B cell (primary cell): ENCODE measurements at regions not wholly inside any gene's neighbourhood (a gene's known extent, or its start where the extent isn't known, plus 50 kb on each side); places are given as distances from the start of the nearest gene placed in this dataset.

Experiments used
- ATAC-seq: fragments of 200-7000 bp; cut with Tn5 transposase; one replicate; pipeline ENCODE4 v1.10.0; 2021; ENCODE audit warnings: low read depth, mild to moderate bottlenecking, moderate number of reproducible peaks, moderate library complexity
- CTCF ChIA-PET: fragments of 350-600 bp; sonication (Branson Sonifier 250); formaldehyde crosslinking; loops from one replicate; lab custom pipeline; 2021; ENCODE audit warnings: antibody characterized with exemption, inconsistent platforms; lab: Charles Lee
- POLR2A ChIA-PET: fragments of 350-600 bp; sonication (Branson Sonifier 250); formaldehyde crosslinking; loops from one replicate; lab custom pipeline; 2021; ENCODE audit warnings: antibody characterized with exemption; lab: Charles Lee
- DNase-seq: peaks from one replicate; pipeline ENCODE4 v3.0.0; 2013
- H2AFZ ChIP-seq: 2 replicates; pipeline ENCODE4 v1.6.1; 2012; ENCODE audit warnings: mild to moderate bottlenecking, low read depth, low read length; ENCODE audit not compliant: insufficient read depth, poor library complexity, severe bottlenecking
- H3K27ac ChIP-seq, 2 donors: 1 replicate in 1 of 2; 2 replicates in 1 of 2; pipeline ENCODE4 v1.5.1; 2012 to 2013; ENCODE audit warnings: low read length in 2 of 2, mild to moderate bottlenecking in 2 of 2, moderate library complexity in 1 of 2
- H3K27me3 ChIP-seq, 4 experiments: fragments of 200-600 bp in 1 of 4; sonication (generic) in 1 of 4; replicated peaks in 1 of 4; 1 replicate in 2 of 4; 2 replicates in 2 of 4; pipeline versions ENCODE4 v1.6.1 to v1.7.0; 2013 to 2016; ENCODE audit warnings: low read length in 3 of 4, mild to moderate bottlenecking in 2 of 4, mixed read lengths in 1 of 4, moderate library complexity in 1 of 4; ENCODE audit not compliant: insufficient read depth in 4 of 4, control insufficient read depth in 3 of 4; ENCODE audit errors: control extremely low read depth in 1 of 4
- H3K36me3 ChIP-seq, 2 experiments: replicated peaks in 1 of 2; 1 replicate in 1 of 2; 2 replicates in 1 of 2; pipeline versions ENCODE4 v1.6.1 to v1.7.1; 2013; ENCODE audit warnings: low read length in 1 of 2; ENCODE audit not compliant: insufficient read depth in 2 of 2, control insufficient read depth in 1 of 2; ENCODE audit errors: control extremely low read depth in 1 of 2, extremely low read depth in 1 of 2
- H3K4me1 ChIP-seq, 2 donors: fragments of 200-600 bp in 1 of 2; sonication (generic) in 1 of 2; 1 replicate in 1 of 2; 2 replicates in 1 of 2; pipeline versions ENCODE4 v1.5.1 to v1.6.1; 2013 to 2017; ENCODE audit warnings: low read length in 2 of 2; ENCODE audit not compliant: control insufficient read depth in 2 of 2, insufficient read depth in 2 of 2
- H3K4me2 ChIP-seq: replicated peaks from 2 replicates; pipeline ENCODE3; 2012; ENCODE audit warnings: mild to moderate bottlenecking, low read depth, low read length; ENCODE audit not compliant: poor library complexity, severe bottlenecking
- H3K4me3 ChIP-seq, 5 experiments: fragments of 200-600 bp in 1 of 5; sonication (generic) in 1 of 5; 1 replicate in 3 of 5; 2 replicates in 2 of 5; pipeline versions ENCODE4 v1.5.1 to v1.7.0; 2011 to 2016; ENCODE audit warnings: low read length in 4 of 5, mild to moderate bottlenecking in 4 of 5, low read depth in 2 of 5, control low read depth in 1 of 5, moderate library complexity in 1 of 5; ENCODE audit not compliant: insufficient read depth in 1 of 5; ENCODE audit errors: control extremely low read depth in 1 of 5, extremely low read depth in 1 of 5
- H3K79me2 ChIP-seq: fragments of 200-600 bp; sonication (generic); one replicate; pipeline ENCODE4 v1.6.0; 2016; ENCODE audit warnings: low read length; ENCODE audit not compliant: control insufficient read depth, insufficient read depth
- H3K9ac ChIP-seq: fragments of 200-600 bp; sonication (generic); 2 replicates; pipeline ENCODE4 v1.6.1; 2017; ENCODE audit warnings: mild to moderate bottlenecking, low read length, moderate library complexity
- H3K9me3 ChIP-seq, 3 donors: one replicate each; pipeline versions ENCODE4 v1.6.1 to v1.7.1; 2013; ENCODE audit warnings: low read length in 2 of 3; ENCODE audit not compliant: control insufficient read depth in 2 of 3, insufficient read depth in 1 of 3; ENCODE audit errors: control extremely low read depth in 1 of 3
- H4K20me1 ChIP-seq: 2 replicates; pipeline ENCODE4 v1.6.0; 2012; ENCODE audit warnings: mild to moderate bottlenecking, low read length; ENCODE audit not compliant: insufficient read depth, control insufficient read depth, poor library complexity, severe bottlenecking
- H3K27ac Mint-ChIP-seq: one replicate; pipeline ENCODE4 v1.8.0; 2021; ENCODE audit warnings: mixed read lengths
- H3K27me3 Mint-ChIP-seq: one replicate; pipeline ENCODE4 v1.8.0; 2021; ENCODE audit warnings: mixed read lengths
- H3K4me1 Mint-ChIP-seq: one replicate; pipeline ENCODE4 v1.8.0; 2021; ENCODE audit warnings: mixed read lengths
- H3K4me3 Mint-ChIP-seq: one replicate; pipeline ENCODE4 v1.8.0; 2021; ENCODE audit warnings: mixed read lengths
- H3K9me3 Mint-ChIP-seq: one replicate; pipeline ENCODE4 v1.8.0; 2022; ENCODE audit warnings: mixed read lengths; ENCODE audit not compliant: insufficient read depth
- EZH2 ChIP-seq: IDR thresholded peaks from 2 replicates; pipeline ENCODE4 v1.6.1; 2012; ENCODE audit warnings: borderline replicate concordance, low read depth, mild to moderate bottlenecking, moderate library complexity, low read length; ENCODE audit not compliant: insufficient read depth, poor library complexity, severe bottlenecking
- WGBS: methylation state at CpG from one replicate; pipeline ENCODE4 v1.1.5; 2013; ENCODE audit warnings: missing lambda C conversion rate; ENCODE audit not compliant: insufficient coverage; 5-methylcytosine and 5-hydroxymethylcytosine counted together
- intact Hi-C: fragments of 100-400 bp; cut with micrococcal nuclease; formaldehyde crosslinking; loops from one replicate; pipeline ENCODE4 v1.10.0; 2022
- TF ChIP-seq, protein P1 (sequence below): fragments of 200-600 bp; IDR thresholded peaks from one replicate; pipeline ENCODE4 v1.8.0; 2022; ENCODE audit warnings: antibody characterized with exemption, mild to moderate bottlenecking

DNA sequence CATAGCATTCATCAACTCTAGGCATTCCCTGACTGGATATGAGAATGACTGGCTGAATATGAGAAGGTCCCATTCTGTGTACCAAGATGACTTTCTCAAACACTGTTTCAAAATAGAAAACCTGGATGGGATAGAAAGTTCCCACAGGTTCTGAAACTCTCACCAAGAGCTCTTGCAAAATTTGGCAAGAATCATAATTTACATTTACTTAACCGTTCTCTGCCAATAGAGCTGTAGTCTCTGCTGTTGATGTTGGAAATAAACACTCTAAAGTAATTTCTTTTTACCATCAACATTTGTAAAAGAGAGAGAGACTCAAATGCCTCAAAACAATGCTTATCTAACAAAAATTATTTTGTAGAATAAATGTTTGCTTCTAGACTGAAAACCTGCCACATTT lies 221.1 kb downstream of the LMO4 start:
- Mint-ChIP-seq H3K4me3 (no peak overlapping the region), H3K27me3 (no peaks in the 10 kb centered on the region), H3K9me3 (peaks cover 3% of the 10 kb centered on the region), H3K27ac (no peak overlapping the region), H3K4me1 (no peaks in the 10 kb centered on the region)
- ChIA-PET CTCF (no interaction called here), POLR2A (no interaction called here)
- H3K27ac ChIP-seq = no peak overlapping the region
- H3K9me3 ChIP-seq = peaks cover 2 to 8% (median 7%) of the 10 kb centered on the region in 3 donors
- H3K4me3 ChIP-seq = no peak overlapping the region
- no peak for DNase-seq
- H3K9ac ChIP-seq = no peak overlapping the region
- no peaks in the 10 kb centered on the region for H3K79me2 ChIP-seq
- H3K27me3 ChIP-seq = no peaks in the 10 kb centered on the region
- WGBS = no CpG with 5 or more reads among the region's 1 CpG
- ATAC-seq = no peak
- H2AFZ ChIP-seq = no peak overlapping the region
- no peaks in the 10 kb centered on the region for H3K4me1 ChIP-seq
- H4K20me1 ChIP-seq = no peaks in the 10 kb centered on the region
- TF ChIP-seq, protein P1, sequence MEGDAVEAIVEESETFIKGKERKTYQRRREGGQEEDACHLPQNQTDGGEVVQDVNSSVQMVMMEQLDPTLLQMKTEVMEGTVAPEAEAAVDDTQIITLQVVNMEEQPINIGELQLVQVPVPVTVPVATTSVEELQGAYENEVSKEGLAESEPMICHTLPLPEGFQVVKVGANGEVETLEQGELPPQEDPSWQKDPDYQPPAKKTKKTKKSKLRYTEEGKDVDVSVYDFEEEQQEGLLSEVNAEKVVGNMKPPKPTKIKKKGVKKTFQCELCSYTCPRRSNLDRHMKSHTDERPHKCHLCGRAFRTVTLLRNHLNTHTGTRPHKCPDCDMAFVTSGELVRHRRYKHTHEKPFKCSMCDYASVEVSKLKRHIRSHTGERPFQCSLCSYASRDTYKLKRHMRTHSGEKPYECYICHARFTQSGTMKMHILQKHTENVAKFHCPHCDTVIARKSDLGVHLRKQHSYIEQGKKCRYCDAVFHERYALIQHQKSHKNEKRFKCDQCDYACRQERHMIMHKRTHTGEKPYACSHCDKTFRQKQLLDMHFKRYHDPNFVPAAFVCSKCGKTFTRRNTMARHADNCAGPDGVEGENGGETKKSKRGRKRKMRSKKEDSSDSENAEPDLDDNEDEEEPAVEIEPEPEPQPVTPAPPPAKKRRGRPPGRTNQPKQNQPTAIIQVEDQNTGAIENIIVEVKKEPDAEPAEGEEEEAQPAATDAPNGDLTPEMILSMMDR = no peak
- no peak for TF ChIP-seq EZH2
- intact Hi-C loops = no loop called here
- H3K4me2 ChIP-seq = no peak overlapping the region
- H3K36me3 ChIP-seq = no peaks in the 10 kb centered on the region

DNA sequence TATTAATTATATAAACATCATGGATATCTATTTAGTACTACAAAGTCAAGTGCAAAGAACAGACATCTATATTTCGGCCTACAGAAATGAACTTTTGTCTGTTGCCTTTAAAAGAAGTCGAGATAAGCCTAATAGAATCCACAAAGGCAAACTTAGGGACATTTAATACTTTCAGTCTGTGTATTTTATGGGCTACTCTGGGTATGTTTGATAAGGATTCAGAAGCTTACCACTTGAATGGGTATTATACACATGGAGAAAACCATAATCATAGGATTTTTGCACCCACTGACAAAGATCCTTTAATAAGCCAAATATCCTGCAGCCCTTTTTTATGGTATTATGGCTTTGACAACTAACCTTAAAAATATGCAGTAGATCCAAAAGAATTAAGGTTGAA lies 224.8 kb downstream of the LMO4 start:
- no peak overlapping the region for H3K27ac Mint-ChIP-seq
- no peak for DNase-seq
- TF ChIP-seq, protein P1 = no peak
- TF ChIP-seq EZH2 = no peak
- H3K27me3 ChIP-seq = no peaks in the 10 kb centered on the region
- intact Hi-C loops = no loop called here
- H3K27me3 Mint-ChIP-seq = no peaks in the 10 kb centered on the region
- H3K9me3 Mint-ChIP-seq = no peaks in the 10 kb centered on the region
- ATAC-seq = no peak
- WGBS = no CpG with 5 or more reads among the region's 2 CpGs
- H3K36me3 ChIP-seq = no peaks in the 10 kb centered on the region
- H3K4me2 ChIP-seq = no peak overlapping the region
- ChIA-PET POLR2A (no interaction called here), CTCF (no interaction called here)
- H3K79me2 ChIP-seq = no peaks in the 10 kb centered on the region
- H3K4me3 Mint-ChIP-seq = no peak overlapping the region
- no peaks in the 10 kb centered on the region for H4K20me1 ChIP-seq
- H3K9ac ChIP-seq = no peak overlapping the region
- no peaks in the 10 kb centered on the region for H3K4me1 Mint-ChIP-seq
- H3K4me3 ChIP-seq = no peak overlapping the region
- H2AFZ ChIP-seq = no peak overlapping the region
- no peaks in the 10 kb centered on the region for H3K4me1 ChIP-seq
- no peak overlapping the region for H3K27ac ChIP-seq
- no peaks in the 10 kb centered on the region for H3K9me3 ChIP-seq
